SK-N-SH treated with all-trans-retinoic acid at 6 μM for 48 hours (cell line): ENCODE measurements at regions not wholly inside any gene's neighbourhood (a gene's known extent, or its start where the extent isn't known, plus 50 kb on each side); places are given as distances from the start of the nearest gene placed in this dataset.
A peak's percentile ranks its signal among the peaks of the same experiment; 100 is the strongest.

ENCODE experiments used
- ATAC-seq: fragments of 200-7000 bp; cut with Tn5 transposase; 3 replicates; pipeline ENCODE4 v1.9.1; 2020; ENCODE audit warnings: mild to moderate bottlenecking, moderate library complexity
- ARNTL ChIP-seq: fragments of 450-650 bp; formaldehyde crosslinking; IDR thresholded peaks from 2 replicates; pipeline ENCODE4 v1.5.0; 2020; ENCODE audit warnings: low read depth, mild to moderate bottlenecking, moderate library complexity, borderline replicate concordance
- ESRRG ChIP-seq: fragments of 250-450 bp; sonication (Bioruptor Pico); IDR thresholded peaks from 2 replicates; pipeline ENCODE4 v1.6.1; 2021; ENCODE audit warnings: mild to moderate bottlenecking
- GLIS3 ChIP-seq: fragments of 250-450 bp; sonication (Bioruptor Pico); IDR thresholded peaks from 2 replicates; pipeline ENCODE4 v1.5.0; 2020; ENCODE audit warnings: mild to moderate bottlenecking, moderate library complexity
- ISL1 ChIP-seq: fragments of 250-450 bp; sonication (Bioruptor Pico); IDR thresholded peaks from 2 replicates; pipeline ENCODE4 v2.1.2; 2022; ENCODE audit warnings: mild to moderate bottlenecking, moderate library complexity
- OSR1 ChIP-seq: fragments of 250-450 bp; sonication (Bioruptor Pico); IDR thresholded peaks from 2 replicates; pipeline ENCODE4 v1.8.0; 2022; ENCODE audit warnings: moderate library complexity, mild to moderate bottlenecking, inconsistent platforms
- PPARA ChIP-seq: fragments of 250-450 bp; sonication (Bioruptor Pico); IDR thresholded peaks from 2 replicates; pipeline ENCODE4 v1.5.0; 2020; ENCODE audit warnings: mild to moderate bottlenecking, borderline replicate concordance
- RARB ChIP-seq: fragments of 250-450 bp; sonication (Bioruptor Pico); IDR thresholded peaks from 2 replicates; pipeline ENCODE4 v1.8.0; 2021; ENCODE audit warnings: mild to moderate bottlenecking, moderate library complexity
- TCF4 ChIP-seq: fragments of 250-450 bp; sonication (Bioruptor Pico); IDR thresholded peaks from 2 replicates; pipeline ENCODE4 v1.8.0; 2021; ENCODE audit warnings: mild to moderate bottlenecking, moderate library complexity, borderline replicate concordance
- TOX ChIP-seq: fragments of 250-450 bp; sonication (Bioruptor Pico); IDR thresholded peaks from 2 replicates; pipeline ENCODE4 v1.8.0; 2021; ENCODE audit warnings: mild to moderate bottlenecking, moderate library complexity, borderline replicate concordance
- ZC3H10 ChIP-seq: fragments of 250-450 bp; sonication (Bioruptor Pico); IDR thresholded peaks from 2 replicates; pipeline ENCODE4 v1.5.1; 2021; ENCODE audit warnings: mild to moderate bottlenecking, moderate library complexity
- ZFP3 ChIP-seq: fragments of 250-450 bp; sonication (Bioruptor Pico); IDR thresholded peaks from 2 replicates; pipeline ENCODE4 v1.5.0; 2020; ENCODE audit warnings: mild to moderate bottlenecking, moderate library complexity
- ZNF565 ChIP-seq: fragments of 450-650 bp; formaldehyde crosslinking; conservative IDR thresholded peaks from 2 replicates; pipeline ENCODE4 v1.5.0; 2020; ENCODE audit warnings: low read depth, mild to moderate bottlenecking, moderate library complexity
- ZNF70 ChIP-seq: fragments of 450-650 bp; formaldehyde crosslinking; IDR thresholded peaks from 2 replicates; pipeline ENCODE4 v1.5.0; 2020; ENCODE audit warnings: mild to moderate bottlenecking, moderate library complexity
- ZNF8 ChIP-seq: fragments of 450-650 bp; formaldehyde crosslinking; IDR thresholded peaks from 2 replicates; pipeline ENCODE4 v1.5.0; 2020; ENCODE audit warnings: mild to moderate bottlenecking, moderate library complexity
- TF ChIP-seq, protein P1 (sequence below): fragments of 250-450 bp; sonication (Bioruptor Pico); IDR thresholded peaks from 2 replicates; pipeline ENCODE4 v1.5.0; 2020; ENCODE audit warnings: mild to moderate bottlenecking, moderate library complexity
- TF ChIP-seq, protein P2 (sequence below): fragments of 250-450 bp; sonication (Bioruptor Pico); IDR thresholded peaks from 2 replicates; pipeline ENCODE4 v1.5.1; 2020; ENCODE audit warnings: low read depth, mild to moderate bottlenecking, moderate library complexity
- TF ChIP-seq, protein P3 (sequence below): fragments of 250-450 bp; sonication (Bioruptor Pico); IDR thresholded peaks from 2 replicates; pipeline ENCODE4 v1.5.1; 2021; ENCODE audit warnings: mild to moderate bottlenecking, moderate library complexity

DNA sequence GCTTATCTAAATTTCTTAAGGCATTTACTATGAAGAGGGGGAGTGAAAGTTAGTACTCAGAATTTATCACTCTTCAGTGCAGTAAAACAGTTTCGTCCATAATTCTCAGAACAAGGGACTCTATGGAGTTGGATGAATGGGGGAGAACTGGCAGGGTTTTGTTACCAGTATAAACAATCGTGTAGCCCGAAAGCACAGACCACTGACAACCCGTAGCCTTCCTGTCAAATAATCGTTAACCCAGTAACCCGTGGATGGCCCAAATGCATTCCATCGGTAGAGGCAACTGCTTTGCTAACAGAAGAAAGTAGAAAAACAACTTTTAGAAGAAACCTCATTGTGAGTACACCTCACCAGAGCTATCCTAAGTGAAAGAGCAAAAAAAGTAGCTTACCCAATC, 583.9 kb downstream of the NXPH1 start:
- TF ChIP-seq GLIS3 (CRISPR knock-in tag) (no peak), ZNF70 (no peak), RARB (no peak), ZNF565 (CRISPR knock-in tag) (no peak), ARNTL (CRISPR knock-in tag) (no peak)
- TF ChIP-seq, protein P1, sequence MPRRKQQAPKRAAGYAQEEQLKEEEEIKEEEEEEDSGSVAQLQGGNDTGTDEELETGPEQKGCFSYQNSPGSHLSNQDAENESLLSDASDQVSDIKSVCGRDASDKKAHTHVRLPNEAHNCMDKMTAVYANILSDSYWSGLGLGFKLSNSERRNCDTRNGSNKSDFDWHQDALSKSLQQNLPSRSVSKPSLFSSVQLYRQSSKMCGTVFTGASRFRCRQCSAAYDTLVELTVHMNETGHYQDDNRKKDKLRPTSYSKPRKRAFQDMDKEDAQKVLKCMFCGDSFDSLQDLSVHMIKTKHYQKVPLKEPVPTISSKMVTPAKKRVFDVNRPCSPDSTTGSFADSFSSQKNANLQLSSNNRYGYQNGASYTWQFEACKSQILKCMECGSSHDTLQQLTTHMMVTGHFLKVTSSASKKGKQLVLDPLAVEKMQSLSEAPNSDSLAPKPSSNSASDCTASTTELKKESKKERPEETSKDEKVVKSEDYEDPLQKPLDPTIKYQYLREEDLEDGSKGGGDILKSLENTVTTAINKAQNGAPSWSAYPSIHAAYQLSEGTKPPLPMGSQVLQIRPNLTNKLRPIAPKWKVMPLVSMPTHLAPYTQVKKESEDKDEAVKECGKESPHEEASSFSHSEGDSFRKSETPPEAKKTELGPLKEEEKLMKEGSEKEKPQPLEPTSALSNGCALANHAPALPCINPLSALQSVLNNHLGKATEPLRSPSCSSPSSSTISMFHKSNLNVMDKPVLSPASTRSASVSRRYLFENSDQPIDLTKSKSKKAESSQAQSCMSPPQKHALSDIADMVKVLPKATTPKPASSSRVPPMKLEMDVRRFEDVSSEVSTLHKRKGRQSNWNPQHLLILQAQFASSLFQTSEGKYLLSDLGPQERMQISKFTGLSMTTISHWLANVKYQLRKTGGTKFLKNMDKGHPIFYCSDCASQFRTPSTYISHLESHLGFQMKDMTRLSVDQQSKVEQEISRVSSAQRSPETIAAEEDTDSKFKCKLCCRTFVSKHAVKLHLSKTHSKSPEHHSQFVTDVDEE (CRISPR knock-in tag): no peak
- no peak for ATAC-seq

DNA sequence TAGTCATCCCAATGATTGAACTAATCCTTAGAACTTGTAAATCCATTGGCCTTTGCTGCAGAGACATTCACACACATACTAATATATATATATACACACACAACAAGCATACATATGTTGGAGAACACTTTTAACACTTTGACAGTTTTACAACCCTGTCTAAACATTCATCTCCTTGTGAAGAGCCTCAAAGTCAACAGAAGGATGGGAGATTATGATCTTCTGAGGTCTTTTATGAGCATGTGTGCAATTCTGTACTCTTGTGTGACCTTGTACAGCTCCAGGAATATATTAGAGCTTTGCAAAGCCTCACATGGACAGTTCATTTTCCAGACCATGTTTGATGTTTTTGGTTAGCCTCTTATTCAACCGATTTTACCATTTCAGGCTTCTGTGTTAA, 589.0 kb downstream of the NXPH1 start:
- TF ChIP-seq, protein P2, sequence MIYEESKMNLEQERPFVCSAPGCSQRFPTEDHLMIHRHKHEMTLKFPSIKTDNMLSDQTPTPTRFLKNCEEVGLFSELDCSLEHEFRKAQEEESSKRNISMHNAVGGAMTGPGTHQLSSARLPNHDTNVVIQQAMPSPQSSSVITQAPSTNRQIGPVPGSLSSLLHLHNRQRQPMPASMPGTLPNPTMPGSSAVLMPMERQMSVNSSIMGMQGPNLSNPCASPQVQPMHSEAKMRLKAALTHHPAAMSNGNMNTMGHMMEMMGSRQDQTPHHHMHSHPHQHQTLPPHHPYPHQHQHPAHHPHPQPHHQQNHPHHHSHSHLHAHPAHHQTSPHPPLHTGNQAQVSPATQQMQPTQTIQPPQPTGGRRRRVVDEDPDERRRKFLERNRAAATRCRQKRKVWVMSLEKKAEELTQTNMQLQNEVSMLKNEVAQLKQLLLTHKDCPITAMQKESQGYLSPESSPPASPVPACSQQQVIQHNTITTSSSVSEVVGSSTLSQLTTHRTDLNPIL: no peak
- TF ChIP-seq PPARA (CRISPR knock-in tag): no peak
- no peak for TF ChIP-seq ZNF565 (CRISPR knock-in tag)
- TF ChIP-seq ZC3H10 (CRISPR knock-in tag): no peak
- TF ChIP-seq ISL1 (CRISPR knock-in tag): no peak
- TF ChIP-seq ZFP3 (CRISPR knock-in tag): no peak
- no peak for TF ChIP-seq GLIS3 (CRISPR knock-in tag)
- no peak for TF ChIP-seq ARNTL (CRISPR knock-in tag)
- no peak for TF ChIP-seq ZNF70
- no peak for TF ChIP-seq ESRRG (CRISPR knock-in tag)
- TF ChIP-seq TOX (CRISPR knock-in tag): no peak
- TF ChIP-seq, protein P3, sequence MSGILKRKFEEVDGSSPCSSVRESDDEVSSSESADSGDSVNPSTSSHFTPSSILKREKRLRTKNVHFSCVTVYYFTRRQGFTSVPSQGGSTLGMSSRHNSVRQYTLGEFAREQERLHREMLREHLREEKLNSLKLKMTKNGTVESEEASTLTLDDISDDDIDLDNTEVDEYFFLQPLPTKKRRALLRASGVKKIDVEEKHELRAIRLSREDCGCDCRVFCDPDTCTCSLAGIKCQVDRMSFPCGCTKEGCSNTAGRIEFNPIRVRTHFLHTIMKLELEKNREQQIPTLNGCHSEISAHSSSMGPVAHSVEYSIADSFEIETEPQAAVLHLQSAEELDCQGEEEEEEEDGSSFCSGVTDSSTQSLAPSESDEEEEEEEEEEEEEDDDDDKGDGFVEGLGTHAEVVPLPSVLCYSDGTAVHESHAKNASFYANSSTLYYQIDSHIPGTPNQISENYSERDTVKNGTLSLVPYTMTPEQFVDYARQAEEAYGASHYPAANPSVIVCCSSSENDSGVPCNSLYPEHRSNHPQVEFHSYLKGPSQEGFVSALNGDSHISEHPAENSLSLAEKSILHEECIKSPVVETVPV (CRISPR knock-in tag): no peak
- ATAC-seq: no peak

DNA sequence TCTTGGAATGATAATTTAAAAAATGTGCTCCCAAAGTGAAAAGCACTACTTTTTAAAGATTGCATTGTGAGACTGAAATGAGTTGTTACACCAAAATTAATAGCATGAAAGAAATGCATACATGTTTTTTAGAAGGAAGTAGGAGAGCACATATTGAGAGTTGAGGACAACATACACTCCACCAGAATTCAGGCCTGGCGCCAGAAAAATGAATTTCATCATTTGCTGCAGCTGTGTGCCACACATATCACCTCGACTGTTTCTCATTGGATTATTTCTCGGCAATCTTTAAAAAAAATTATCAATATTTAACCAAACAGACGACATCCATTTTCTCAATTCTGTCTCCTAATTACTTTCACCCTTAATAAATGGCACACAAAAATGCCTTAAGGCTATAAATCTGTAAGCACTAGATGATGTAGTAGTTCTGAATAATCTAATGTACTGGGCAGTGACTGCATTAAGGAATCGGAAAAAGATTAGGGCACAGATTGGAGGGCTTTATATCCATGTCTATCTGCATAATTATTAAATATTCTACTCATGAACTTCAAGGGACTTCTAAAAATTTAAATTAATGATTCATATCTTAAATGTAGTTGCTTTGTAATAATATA, 590.4 kb downstream of the NXPH1 start:
- ATAC-seq: no peak; the same call in 2 of the 3 replicates
- TF ChIP-seq ZNF8 (CRISPR knock-in tag) (0 out of 2 replicates have a peak, but pooled peaks have one; percentile 42), OSR1 (CRISPR knock-in tag) (no peak), ZNF70 (peak; percentile 64; the same call in 1 of the 2 replicates), GLIS3 (CRISPR knock-in tag) (peak; percentile 64; the same call in 1 of the 2 replicates), TCF4 (peak; percentile 90), ARNTL (CRISPR knock-in tag) (no peak)
- TF ChIP-seq, protein P1 (CRISPR knock-in tag): peak; percentile 91
- TF ChIP-seq, protein P3 (CRISPR knock-in tag): 0 out of 2 replicates have a peak, but pooled peaks have one; percentile 50
- TF ChIP-seq, all 23 proteins: peak for 6
